ENCODE measurements at regions not wholly inside any gene's neighbourhood (a gene's known extent, or its start where the extent isn't known, plus 50 kb on each side); places are given as distances from the start of the nearest gene placed in this dataset.

- H3K4me3 ChIP-seq (ENCODE audit: insufficient read depth, low read depth, low read length, poor library complexity, severe bottlenecking), result no peak overlapping the region
- DNase-seq, result no peak
- H3K36me3 ChIP-seq (ENCODE audit: control insufficient read depth, insufficient read depth, low read length), result no peaks in the 10 kb centered on the region
- no peaks in the 10 kb centered on the region for H3K9me3 ChIP-seq (ENCODE audit: control insufficient read depth, low read length)
- H3K4me1 ChIP-seq (ENCODE audit: control insufficient read depth, insufficient read depth, low read length, poor library complexity, severe bottlenecking), result no peaks in the 10 kb centered on the region
- H3K27me3 ChIP-seq (replicated peaks; ENCODE audit: control insufficient read depth, insufficient read depth, low read length, poor library complexity, severe bottlenecking), result no peaks in the 10 kb centered on the region
- H3K27ac ChIP-seq (ENCODE audit: insufficient read depth, low read length, poor library complexity, severe bottlenecking), result no peak overlapping the region
These were observed 600.7 kb upstream of the USP24 start for GRCh38 chr1:55815745-55816455.

- Histone ChIP-seq H3K9me3 (ENCODE audit: control insufficient read depth, low read length) (no peaks in the 10 kb centered on the region), H3K27ac (ENCODE audit: insufficient read depth, low read length, poor library complexity, severe bottlenecking) (no peak overlapping the region), H3K4me3 (ENCODE audit: insufficient read depth, low read depth, low read length, poor library complexity, severe bottlenecking) (no peak overlapping the region), H3K36me3 (ENCODE audit: control insufficient read depth, insufficient read depth, low read length) (no peaks in the 10 kb centered on the region), H3K4me1 (ENCODE audit: control insufficient read depth, insufficient read depth, low read length, poor library complexity, severe bottlenecking) (no peaks in the 10 kb centered on the region), H3K27me3 (replicated peaks; ENCODE audit: control insufficient read depth, insufficient read depth, low read length, poor library complexity, severe bottlenecking) (no peaks in the 10 kb centered on the region)
- no peak for DNase-seq
These were observed 599.8 kb upstream of the USP24 start for GRCh38 chr1:55814967-55815366.

DNA sequence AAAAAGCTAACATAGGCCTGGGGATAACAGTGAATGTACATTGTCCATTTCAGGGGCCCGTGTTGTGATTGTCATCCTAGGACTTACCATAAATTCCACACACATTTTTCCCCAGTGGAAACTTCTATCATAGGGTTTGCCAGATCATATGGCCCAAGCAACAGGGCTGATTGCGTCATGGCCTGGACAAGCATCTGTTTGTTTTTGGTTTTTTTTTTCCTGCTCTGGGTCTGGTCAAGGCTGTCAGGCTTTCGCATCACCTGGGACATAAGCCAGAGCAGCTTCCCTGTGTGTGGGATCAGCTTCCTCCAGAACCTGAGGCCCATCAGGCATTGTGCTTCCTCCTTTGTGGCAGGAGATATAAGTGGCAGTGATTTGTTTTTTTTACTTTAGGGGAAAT lies 598.5 kb upstream of the USP24 start:
- H3K4me1 ChIP-seq (ENCODE audit: control insufficient read depth, insufficient read depth, low read length, poor library complexity, severe bottlenecking), result no peaks in the 10 kb centered on the region
- H3K27me3 ChIP-seq (replicated peaks; ENCODE audit: control insufficient read depth, insufficient read depth, low read length, poor library complexity, severe bottlenecking), result no peaks in the 10 kb centered on the region
- no peak for DNase-seq
- H3K9me3 ChIP-seq (ENCODE audit: control insufficient read depth, low read length), result no peaks in the 10 kb centered on the region
- H3K4me3 ChIP-seq (ENCODE audit: insufficient read depth, low read depth, low read length, poor library complexity, severe bottlenecking), result no peak overlapping the region
- H3K27ac ChIP-seq (ENCODE audit: insufficient read depth, low read length, poor library complexity, severe bottlenecking), result no peak overlapping the region
- H3K36me3 ChIP-seq (ENCODE audit: control insufficient read depth, insufficient read depth, low read length), result no peaks in the 10 kb centered on the region

DNA sequence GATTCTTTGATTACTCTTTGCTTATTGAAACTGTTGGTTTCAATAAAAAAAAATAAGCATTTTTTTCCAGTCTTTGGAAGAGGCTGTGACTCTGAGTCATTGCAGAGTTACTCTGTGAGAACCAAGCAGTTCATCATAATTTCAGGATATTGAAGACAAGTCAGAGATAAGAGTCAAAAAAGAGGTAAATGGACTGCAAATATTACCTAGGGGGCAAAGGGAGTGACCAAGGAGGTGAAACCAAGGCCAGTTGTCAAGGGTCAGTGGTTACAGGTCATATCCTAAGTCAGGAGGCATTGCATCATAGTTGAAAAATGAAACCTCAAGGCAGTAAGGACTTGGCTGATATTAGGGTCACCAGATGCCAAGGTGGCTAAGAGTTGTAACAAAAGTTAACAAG lies 597.1 kb upstream of the USP24 start:
- H3K4me1 ChIP-seq (ENCODE audit: control insufficient read depth, insufficient read depth, low read length, poor library complexity, severe bottlenecking), result no peaks in the 10 kb centered on the region
- H3K27me3 ChIP-seq (replicated peaks; ENCODE audit: control insufficient read depth, insufficient read depth, low read length, poor library complexity, severe bottlenecking), result no peaks in the 10 kb centered on the region
- no peaks in the 10 kb centered on the region for H3K36me3 ChIP-seq (ENCODE audit: control insufficient read depth, insufficient read depth, low read length)
- no peak overlapping the region for H3K4me3 ChIP-seq (ENCODE audit: insufficient read depth, low read depth, low read length, poor library complexity, severe bottlenecking)
- H3K9me3 ChIP-seq (ENCODE audit: control insufficient read depth, low read length), result no peaks in the 10 kb centered on the region
- no peak overlapping the region for H3K27ac ChIP-seq (ENCODE audit: insufficient read depth, low read length, poor library complexity, severe bottlenecking)
- no peak for DNase-seq

DNA sequence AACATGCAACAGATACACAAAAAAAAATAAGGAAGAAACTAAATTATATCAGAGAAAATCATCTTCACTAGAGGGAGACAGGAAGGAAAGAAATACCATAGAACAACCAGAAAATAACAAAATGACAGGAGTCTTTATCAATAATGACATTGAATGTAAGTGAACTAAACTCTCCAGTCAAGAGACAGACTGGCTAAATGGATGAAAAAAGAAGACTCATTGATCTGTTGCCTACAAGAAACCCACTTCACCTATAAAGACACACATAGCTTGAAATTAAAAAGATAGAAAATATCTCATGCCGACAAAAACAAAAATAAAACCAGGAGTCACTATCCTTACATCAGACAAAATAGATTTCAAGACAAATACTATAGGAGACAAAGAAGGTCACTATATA lies 593.1 kb upstream of the USP24 start:
- no peaks in the 10 kb centered on the region for H3K36me3 ChIP-seq (ENCODE audit: control insufficient read depth, insufficient read depth, low read length)
- no peaks in the 10 kb centered on the region for H3K27me3 ChIP-seq (replicated peaks; ENCODE audit: control insufficient read depth, insufficient read depth, low read length, poor library complexity, severe bottlenecking)
- DNase-seq, result no peak

GRCh38 chr1:55803429-55803828 lies 588.3 kb upstream of the USP24 start:
- no peaks in the 10 kb centered on the region for H3K36me3 ChIP-seq (ENCODE audit: control insufficient read depth, insufficient read depth, low read length)
- no peaks in the 10 kb centered on the region for H3K4me1 ChIP-seq (ENCODE audit: control insufficient read depth, insufficient read depth, low read length, poor library complexity, severe bottlenecking)
- H3K27ac ChIP-seq (ENCODE audit: insufficient read depth, low read length, poor library complexity, severe bottlenecking), result no peak overlapping the region
- no peak for DNase-seq
- no peaks in the 10 kb centered on the region for H3K27me3 ChIP-seq (replicated peaks; ENCODE audit: control insufficient read depth, insufficient read depth, low read length, poor library complexity, severe bottlenecking)
- no peak overlapping the region for H3K4me3 ChIP-seq (ENCODE audit: insufficient read depth, low read depth, low read length, poor library complexity, severe bottlenecking)
- no peaks in the 10 kb centered on the region for H3K9me3 ChIP-seq (ENCODE audit: control insufficient read depth, low read length)

More for the DNA sequence above, 593.1 kb upstream of the USP24 start:
- Histone ChIP-seq H3K4me3 (ENCODE audit: insufficient read depth, low read depth, low read length, poor library complexity, severe bottlenecking) (no peak overlapping the region), H3K4me1 (ENCODE audit: control insufficient read depth, insufficient read depth, low read length, poor library complexity, severe bottlenecking) (no peaks in the 10 kb centered on the region), H3K27ac (ENCODE audit: insufficient read depth, low read length, poor library complexity, severe bottlenecking) (no peak overlapping the region), H3K9me3 (ENCODE audit: control insufficient read depth, low read length) (no peaks in the 10 kb centered on the region)

DNA sequence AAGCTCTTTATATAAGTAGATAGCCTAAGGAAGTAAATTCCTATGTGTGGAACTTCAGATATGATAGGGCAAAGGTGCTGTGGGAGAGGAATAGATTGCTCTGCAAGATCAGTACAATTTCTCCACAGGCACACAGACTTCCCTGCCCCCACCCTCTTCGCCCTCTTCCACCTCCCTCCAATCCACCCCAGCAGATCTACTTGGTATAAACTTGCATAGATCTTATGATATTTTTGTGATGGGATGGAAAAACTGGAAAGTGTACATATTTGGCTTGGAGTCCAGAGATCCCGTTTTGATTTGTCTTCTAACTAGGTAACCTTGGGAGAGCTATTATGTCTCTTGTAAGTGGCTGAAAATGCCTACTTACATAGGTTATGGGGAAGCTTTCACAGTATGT lies 586.3 kb upstream of the USP24 start:
- Histone ChIP-seq H3K4me1 (ENCODE audit: control insufficient read depth, insufficient read depth, low read length, poor library complexity, severe bottlenecking) (no peaks in the 10 kb centered on the region), H3K4me3 (ENCODE audit: insufficient read depth, low read depth, low read length, poor library complexity, severe bottlenecking) (no peak overlapping the region), H3K36me3 (ENCODE audit: control insufficient read depth, insufficient read depth, low read length) (no peaks in the 10 kb centered on the region), H3K9me3 (ENCODE audit: control insufficient read depth, low read length) (no peaks in the 10 kb centered on the region), H3K27ac (ENCODE audit: insufficient read depth, low read length, poor library complexity, severe bottlenecking) (no peak overlapping the region), H3K27me3 (replicated peaks; ENCODE audit: control insufficient read depth, insufficient read depth, low read length, poor library complexity, severe bottlenecking) (no peaks in the 10 kb centered on the region)
- no peak for DNase-seq

GRCh38 chr1:55800503-55800902 lies 585.3 kb upstream of the USP24 start:
- Histone ChIP-seq H3K27ac (ENCODE audit: insufficient read depth, low read length, poor library complexity, severe bottlenecking) (no peak overlapping the region), H3K27me3 (replicated peaks; ENCODE audit: control insufficient read depth, insufficient read depth, low read length, poor library complexity, severe bottlenecking) (no peaks in the 10 kb centered on the region), H3K36me3 (ENCODE audit: control insufficient read depth, insufficient read depth, low read length) (no peaks in the 10 kb centered on the region), H3K4me3 (ENCODE audit: insufficient read depth, low read depth, low read length, poor library complexity, severe bottlenecking) (no peak overlapping the region), H3K9me3 (ENCODE audit: control insufficient read depth, low read length) (no peaks in the 10 kb centered on the region), H3K4me1 (ENCODE audit: control insufficient read depth, insufficient read depth, low read length, poor library complexity, severe bottlenecking) (no peaks in the 10 kb centered on the region)
- no peak for DNase-seq

GRCh38 chr1:55793856-55794255 lies 578.7 kb upstream of the USP24 start:
- no peak for DNase-seq
- Histone ChIP-seq H3K27me3 (replicated peaks; ENCODE audit: control insufficient read depth, insufficient read depth, low read length, poor library complexity, severe bottlenecking) (no peaks in the 10 kb centered on the region), H3K36me3 (ENCODE audit: control insufficient read depth, insufficient read depth, low read length) (no peaks in the 10 kb centered on the region), H3K9me3 (ENCODE audit: control insufficient read depth, low read length) (no peaks in the 10 kb centered on the region), H3K4me3 (ENCODE audit: insufficient read depth, low read depth, low read length, poor library complexity, severe bottlenecking) (no peak overlapping the region), H3K27ac (ENCODE audit: insufficient read depth, low read length, poor library complexity, severe bottlenecking) (no peak overlapping the region), H3K4me1 (ENCODE audit: control insufficient read depth, insufficient read depth, low read length, poor library complexity, severe bottlenecking) (no peaks in the 10 kb centered on the region)

- H3K36me3 ChIP-seq (ENCODE audit: control insufficient read depth, insufficient read depth, low read length), result no peaks in the 10 kb centered on the region
- no peak for DNase-seq
- H3K4me1 ChIP-seq (ENCODE audit: control insufficient read depth, insufficient read depth, low read length, poor library complexity, severe bottlenecking), result no peaks in the 10 kb centered on the region
- no peaks in the 10 kb centered on the region for H3K27me3 ChIP-seq (replicated peaks; ENCODE audit: control insufficient read depth, insufficient read depth, low read length, poor library complexity, severe bottlenecking)
- H3K27ac ChIP-seq (ENCODE audit: insufficient read depth, low read length, poor library complexity, severe bottlenecking), result no peak overlapping the region
- H3K9me3 ChIP-seq (ENCODE audit: control insufficient read depth, low read length), result no peaks in the 10 kb centered on the region
- H3K4me3 ChIP-seq (ENCODE audit: insufficient read depth, low read depth, low read length, poor library complexity, severe bottlenecking), result no peak overlapping the region
These were observed 577.7 kb upstream of the USP24 start for GRCh38 chr1:55792870-55793269.
